GM21529 (cell line): ENCODE measurements at regions not wholly inside any gene's neighbourhood (a gene's known extent, or its start where the extent isn't known, plus 50 kb on each side); places are given as distances from the start of the nearest gene placed in this dataset.
"Not testable (repeated sequence)": the region's sequence is repeated elsewhere in the genome, so short reads cannot be mapped to it uniquely, and the experiment has no call there.

Source experiments
- ATAC-seq: cut with Tn5 transposase; IDR thresholded peaks from one replicate; pipeline ENCODE4 v1.9.1; 2021; ENCODE audit not compliant: unreplicated experiment

DNA sequence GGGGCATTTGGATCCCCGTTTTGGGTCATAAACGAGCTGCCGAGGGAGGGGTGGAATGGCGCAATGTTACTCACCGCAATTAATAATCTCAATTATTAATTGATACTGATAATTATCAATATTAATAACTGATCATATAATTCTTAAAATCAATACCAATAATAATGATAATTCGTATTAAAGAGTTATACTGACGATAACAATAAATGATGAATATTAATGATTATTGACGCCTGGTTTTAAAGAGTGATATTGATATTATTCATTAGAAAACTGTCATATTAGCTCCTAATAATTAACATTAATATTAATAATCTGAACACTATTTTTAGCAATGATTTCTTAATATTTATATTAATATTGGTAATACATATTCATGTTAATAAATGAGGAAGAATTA is 92.4 kb downstream of the OTOP1 start:
- ATAC-seq: not testable (repeated sequence)

DNA sequence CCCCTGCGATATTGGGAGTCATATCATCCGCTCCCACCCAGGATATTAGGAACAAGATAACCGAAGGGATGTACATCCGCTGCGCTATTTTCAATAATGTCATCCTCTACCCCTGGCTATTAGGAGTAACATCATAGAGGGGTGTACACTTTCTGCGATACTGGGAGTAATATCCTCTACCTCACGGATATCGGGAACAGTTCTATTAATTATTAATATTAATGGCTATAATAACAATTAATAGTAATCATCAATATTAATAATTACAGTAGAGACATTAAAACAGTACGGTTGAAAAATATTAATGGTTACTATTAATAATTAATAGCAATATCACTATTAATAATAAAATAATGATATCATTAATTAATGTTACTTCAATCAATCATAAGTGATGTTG is 90.1 kb downstream of the OTOP1 start:
- ATAC-seq: not testable (repeated sequence)
